ENCODE measurements at regions not wholly inside any gene's neighbourhood (a gene's known extent, or its start where the extent isn't known, plus 50 kb on each side); places are given as distances from the start of the nearest gene placed in this dataset.

GRCh38 chr1:239262538-239262937 is 123.8 kb upstream of the CHRM3 start:
- DNase-seq: no peak

DNA sequence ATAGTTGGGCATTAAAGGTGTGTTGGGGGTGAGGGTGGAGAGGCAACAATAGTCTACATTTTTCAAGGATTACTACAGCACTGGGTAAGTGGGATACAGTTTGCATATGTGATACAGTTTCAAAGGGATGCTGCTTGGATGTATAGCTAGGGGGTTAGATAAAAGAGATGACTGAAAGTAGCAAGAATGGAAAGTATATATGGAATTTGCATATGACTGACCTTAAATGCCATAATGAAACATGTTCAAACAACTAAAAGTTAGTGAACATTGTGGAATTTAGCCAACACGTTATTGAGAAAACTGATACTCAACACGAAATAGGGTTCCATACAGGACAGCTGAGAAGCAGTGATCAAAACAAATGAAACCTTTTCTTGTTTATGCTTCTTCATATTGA is 124.8 kb upstream of the CHRM3 start:
- no peak for DNase-seq

DNA sequence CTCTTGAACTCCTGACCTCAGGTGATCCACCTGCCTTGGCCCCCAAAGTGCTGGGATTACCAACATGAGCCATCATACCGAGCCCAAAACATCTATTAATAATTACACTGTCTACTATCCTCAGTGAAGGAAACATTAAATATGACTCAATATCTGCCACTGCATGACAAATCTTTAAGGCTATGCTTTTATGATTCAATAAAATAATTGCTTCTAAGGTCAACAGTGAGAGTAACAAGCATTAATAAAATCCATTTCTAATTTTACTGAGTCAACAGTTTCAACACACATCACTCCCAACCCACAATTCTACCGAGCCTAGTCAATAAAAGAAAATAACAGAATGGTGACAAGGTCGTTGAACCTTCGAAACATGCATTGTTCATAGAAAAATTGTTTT is 125.5 kb upstream of the CHRM3 start:
- DNase-seq: no peak

GRCh38 chr1:239255628-239256160 is 130.7 kb upstream of the CHRM3 start:
- DNase-seq: no peak

GRCh38 chr1:239254999-239255398 is 131.4 kb upstream of the CHRM3 start:
- DNase-seq: no peak

- DNase-seq: no peak
Observed at GRCh38 chr1:239253032-239253431, 133.3 kb upstream of the CHRM3 start.

- DNase-seq: no peak
Observed at GRCh38 chr1:239250353-239251035, 135.9 kb upstream of the CHRM3 start.

GRCh38 chr1:239247285-239247684 is 139.1 kb upstream of the CHRM3 start:
- DNase-seq: no peak

DNA sequence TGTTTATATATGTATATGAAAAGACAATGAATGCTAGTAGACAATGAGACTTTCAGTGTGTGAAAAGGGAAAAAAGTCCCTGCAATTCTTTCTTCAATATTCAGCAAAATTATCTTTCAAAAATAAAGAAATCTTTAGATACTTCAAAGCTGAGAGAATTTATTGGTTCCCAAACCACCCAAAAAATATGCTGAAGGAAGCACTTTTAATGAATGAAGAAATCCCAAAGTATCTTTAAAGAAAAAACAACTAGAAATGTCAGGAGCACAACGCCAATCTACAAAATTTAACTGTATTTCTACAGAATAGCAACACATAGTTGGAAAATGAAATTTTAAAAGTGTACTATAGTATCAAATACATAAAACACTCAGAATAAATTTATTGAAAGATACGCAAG is 142.3 kb upstream of the CHRM3 start:
- DNase-seq: no peak

DNA sequence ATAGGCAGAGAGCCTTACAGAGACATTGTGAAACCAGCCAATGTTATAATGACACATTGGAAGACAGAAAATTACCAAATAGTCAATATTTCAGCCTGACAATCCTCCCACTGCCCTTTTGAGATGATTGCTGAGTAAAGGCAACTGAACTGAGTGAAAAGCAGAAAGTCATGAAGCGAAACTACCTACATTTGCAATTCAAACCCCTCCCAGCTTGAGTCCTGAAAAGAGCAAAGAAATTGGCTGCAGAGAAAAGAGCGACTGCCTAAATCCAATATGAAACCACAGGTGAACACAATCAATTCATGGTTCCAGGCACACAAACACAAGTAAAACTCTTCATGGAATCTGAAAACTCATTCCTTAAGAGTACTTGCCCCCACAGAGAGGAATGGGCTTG is 143.4 kb upstream of the CHRM3 start:
- DNase-seq: no peak

DNA sequence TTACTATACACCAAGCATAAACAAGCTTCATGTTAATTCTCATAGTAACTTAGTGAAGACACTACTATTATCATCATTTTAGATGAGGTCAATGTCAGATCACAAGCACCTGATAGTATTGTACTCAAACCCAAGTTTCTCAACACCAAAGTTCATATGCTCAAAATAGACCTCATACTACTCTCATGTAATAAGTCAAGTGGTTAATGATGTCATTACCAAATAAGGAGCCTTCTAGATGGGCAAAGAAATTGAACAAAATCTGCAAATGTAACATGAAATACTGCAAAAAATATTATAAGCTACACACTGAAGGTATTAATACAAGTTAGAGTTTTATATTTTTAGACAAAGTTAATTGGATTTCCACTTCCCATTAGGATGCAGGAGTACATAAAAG is 144.0 kb upstream of the CHRM3 start:
- no peak for DNase-seq

DNA sequence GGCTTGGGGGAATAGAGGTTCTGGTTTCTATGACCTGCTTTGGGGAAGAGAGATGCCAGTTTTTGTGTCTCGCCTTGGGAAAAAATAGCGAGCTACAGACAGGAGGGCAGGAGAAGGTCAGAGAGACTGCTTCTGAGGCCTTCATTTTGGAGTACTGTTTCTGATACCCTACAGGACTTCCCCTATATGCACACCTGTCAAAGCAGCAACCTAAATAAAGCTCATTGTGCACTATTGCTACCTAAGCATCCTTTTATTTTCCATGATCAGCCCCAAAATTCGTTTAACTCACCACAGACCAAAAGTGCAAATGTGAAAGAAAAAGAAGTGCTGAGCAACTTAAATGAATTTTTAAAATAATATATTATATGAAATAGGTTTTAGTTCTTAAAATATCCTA is 145.6 kb upstream of the CHRM3 start:
- no peak for DNase-seq

- no peak for DNase-seq
Observed at GRCh38 chr1:239239529-239239928, 146.8 kb upstream of the CHRM3 start.

- DNase-seq: peak; percentile 33
Observed at GRCh38 chr1:239237912-239238311, 148.5 kb upstream of the CHRM3 start.

DNA sequence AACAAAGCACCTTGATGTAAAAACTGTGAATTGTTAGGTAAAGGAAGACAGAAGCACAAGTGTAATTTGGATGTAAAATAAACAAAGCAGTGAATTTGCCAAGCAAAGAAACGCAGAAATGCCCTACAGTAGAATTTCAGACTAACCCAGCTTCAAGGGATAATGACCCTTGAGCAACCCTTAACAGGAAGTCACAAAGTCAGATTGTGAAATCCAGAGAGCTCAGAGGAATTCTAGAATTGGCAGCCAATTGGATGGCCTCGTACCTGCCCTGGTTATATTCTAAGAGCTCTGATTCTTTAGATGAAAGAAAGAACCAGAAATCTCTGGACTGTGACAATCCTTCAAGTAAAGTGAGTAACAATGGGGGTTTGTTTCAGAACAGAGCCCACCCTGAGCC is 152.7 kb upstream of the CHRM3 start:
- DNase-seq: no peak

GRCh38 chr1:239232921-239233320 is 153.4 kb upstream of the CHRM3 start:
- no peak for DNase-seq

DNA sequence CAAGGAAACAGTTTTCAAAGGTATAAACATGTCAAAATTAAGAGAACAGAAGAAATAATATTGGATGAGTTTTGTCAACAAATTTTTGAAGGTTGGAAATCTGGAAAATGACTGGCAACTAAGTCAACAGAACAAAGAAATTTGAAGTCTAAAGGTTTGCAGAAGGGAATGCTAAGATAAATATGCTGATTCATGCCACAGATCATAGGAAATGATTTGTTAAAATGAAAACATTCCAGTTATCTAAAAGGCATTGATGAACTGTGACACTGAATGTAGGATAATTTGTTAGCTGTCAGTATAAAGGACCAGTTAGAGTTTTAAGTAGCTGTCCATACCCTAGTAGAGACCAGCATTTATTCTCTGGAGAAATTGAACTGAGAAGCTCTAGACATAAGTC is 157.9 kb upstream of the CHRM3 start:
- no peak for DNase-seq

GRCh38 chr1:239225396-239225795 is 161.0 kb upstream of the CHRM3 start:
- no peak for DNase-seq

DNA sequence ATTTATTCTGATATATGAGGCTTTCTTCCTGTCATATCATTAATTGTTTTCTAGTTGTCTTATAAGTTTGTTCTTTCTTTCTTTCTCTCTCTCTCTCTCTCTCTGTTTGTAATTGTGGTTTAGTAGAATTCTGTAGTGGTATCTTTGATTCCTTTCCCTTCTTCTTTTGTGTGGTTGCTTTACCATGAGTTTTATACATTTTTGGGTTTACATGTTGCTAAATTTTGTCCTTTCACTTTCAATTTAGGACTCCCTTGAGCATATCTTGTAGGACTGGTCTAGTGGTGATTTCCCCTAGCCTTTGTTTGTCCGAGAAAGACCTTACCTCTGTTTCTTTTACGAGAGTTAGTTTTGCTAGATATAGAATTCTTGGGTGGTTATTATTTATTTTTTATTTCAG is 162.3 kb upstream of the CHRM3 start:
- no peak for DNase-seq

DNA sequence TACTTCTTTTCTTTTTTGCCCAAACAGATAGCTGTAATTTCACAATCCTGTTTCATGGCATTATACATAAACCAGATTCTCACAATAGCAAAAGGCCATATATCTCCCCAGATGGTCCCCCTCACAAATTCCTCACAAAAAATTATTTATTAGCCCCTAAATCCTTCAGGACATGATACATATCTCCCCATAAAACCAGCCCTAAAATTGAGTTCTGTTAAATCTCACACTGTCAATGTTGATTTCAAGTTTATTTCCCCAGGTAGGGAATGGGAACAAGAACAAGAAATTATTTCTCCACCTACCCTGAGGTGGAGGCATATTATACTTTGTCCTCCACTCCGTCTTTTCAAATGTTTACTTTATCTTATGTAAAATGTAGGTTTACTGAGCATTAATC is 163.4 kb upstream of the CHRM3 start:
- DNase-seq: no peak

- no peak for DNase-seq
Observed at GRCh38 chr1:239221656-239222055, 164.7 kb upstream of the CHRM3 start.

DNA sequence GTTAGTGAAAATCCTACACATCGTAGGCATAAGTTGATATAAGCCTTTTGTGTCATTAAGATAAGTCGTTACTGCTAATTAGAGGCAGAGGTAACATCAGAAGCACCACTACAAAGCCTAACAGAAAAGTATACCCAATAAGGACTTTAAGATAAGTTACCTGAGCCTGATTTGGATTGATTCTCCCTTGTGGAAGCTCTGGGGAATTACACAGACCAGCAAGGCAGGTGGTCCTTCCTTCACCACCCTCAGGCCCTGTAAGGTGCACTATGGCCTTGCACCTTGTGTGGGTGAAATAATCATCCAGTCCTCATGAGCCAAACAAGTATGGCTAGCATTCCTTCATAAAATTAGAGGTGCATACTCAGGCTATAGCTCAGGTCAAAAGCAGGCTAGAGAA is 166.7 kb upstream of the CHRM3 start:
- no peak for DNase-seq

- DNase-seq: peak; percentile 47
Observed at GRCh38 chr1:239218301-239218700, 168.1 kb upstream of the CHRM3 start.

DNA sequence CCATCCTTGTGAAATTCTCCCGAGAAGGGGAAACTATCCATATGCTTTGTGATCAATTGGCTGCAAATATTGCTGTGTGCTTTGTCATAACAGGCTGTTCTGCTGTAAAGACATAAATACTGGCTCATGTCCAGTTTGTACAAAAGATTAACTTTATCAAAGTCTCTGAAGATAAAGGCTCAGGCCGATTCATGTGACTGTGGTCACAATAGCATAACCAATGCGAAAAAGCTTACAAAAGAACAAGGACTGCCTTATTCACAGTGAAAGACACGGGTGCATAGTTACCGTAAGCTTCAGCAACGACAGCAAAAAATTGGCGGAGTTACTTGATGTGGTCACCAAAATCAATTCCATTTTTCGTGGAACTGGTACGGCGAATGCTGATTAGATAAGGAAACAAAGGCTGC is 173.6 kb upstream of the CHRM3 start:
- no peak for DNase-seq

DNA sequence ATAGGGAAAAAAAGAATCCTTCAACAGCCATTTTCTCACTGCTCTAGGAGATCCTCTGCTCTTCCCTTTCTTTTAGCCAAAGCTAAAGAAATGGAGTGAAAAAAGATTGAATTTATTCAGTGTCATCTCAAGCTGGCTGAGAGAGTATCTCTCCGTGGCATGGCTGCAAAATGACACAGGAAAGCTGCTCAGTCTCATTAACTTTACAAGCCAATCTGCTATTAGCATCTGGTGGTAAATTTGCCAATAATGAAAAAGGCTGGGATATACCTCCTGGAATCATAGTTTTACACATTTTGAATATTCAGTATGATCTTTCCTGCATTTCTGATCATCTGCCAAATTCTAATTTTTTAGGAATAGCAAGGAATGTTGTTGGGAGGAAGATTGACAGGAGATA is 176.8 kb upstream of the CHRM3 start:
- DNase-seq: no peak

Data from NCI-H82 (cell line).